GM12878 (cell line): ENCODE measurements at regions not wholly inside any gene's neighbourhood (a gene's known extent, or its start where the extent isn't known, plus 50 kb on each side); places are given as distances from the start of the nearest gene placed in this dataset.

ENCODE experiments used
- CEBPB ChIP-seq, 2 experiments: fragments of 150-350 bp in 1 of 2; IDR thresholded peaks; 2 replicates each; pipeline ENCODE4 v1.6.1; 2012 to 2014; ENCODE audit warnings: low read depth in 2 of 2, low read length in 2 of 2, borderline replicate concordance in 1 of 2, inconsistent platforms in 1 of 2
- HSF1 ChIP-seq: fragments of 150-350 bp; IDR thresholded peaks from 2 replicates; pipeline ENCODE4 v1.6.1; 2014; ENCODE audit warnings: mild to moderate bottlenecking, low read depth, low read length

DNA sequence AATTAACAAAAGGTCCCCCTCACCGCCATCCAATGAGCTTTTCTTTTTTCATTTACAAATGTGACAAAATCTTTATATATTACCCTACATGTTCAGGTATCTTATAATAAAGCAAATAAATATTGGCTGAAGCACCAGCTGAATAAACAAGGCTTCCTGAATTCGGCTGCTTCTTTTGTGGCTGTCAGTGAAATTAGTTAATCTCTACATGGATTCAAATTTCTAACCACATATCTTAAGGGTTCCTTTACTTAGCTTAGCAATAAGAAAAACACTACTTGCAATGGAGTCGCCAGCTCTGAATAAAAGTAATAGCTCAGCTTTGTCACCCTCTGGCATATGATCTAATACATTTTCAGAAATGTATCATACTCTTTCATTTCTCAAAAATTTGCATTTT, 104.3 kb downstream of the CCNA1 start:
- TF ChIP-seq HSF1 (no peak), CEBPB (IDR thresholded peaks at IDR 0.05; ENCODE audit: borderline replicate concordance in 1 of 2, low read depth in 2 of 2, low read length in 2 of 2) (no peak)
